ENCODE measurements at regions not wholly inside any gene's neighbourhood (a gene's known extent, or its start where the extent isn't known, plus 50 kb on each side); places are given as distances from the start of the nearest gene placed in this dataset.

DNA sequence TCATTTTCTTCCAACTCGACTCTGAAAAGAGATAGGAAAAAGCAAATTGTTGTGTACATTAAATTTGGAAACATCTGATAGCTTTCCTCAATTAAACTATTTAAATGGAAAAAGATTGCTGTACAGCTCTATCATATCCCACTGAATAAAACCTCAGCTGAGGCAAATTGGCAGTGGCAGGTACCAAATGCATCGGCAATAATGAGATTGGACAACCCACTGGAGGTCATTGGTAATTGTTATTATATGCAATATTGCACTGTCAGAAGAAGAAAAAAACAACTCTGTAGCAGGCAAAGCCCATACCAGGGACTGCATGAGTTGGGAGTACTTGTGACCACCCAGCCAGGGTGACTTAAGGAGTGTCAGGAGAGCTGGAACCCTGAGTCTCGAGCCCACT is 291.6 kb upstream of the SKOR2 start:
- no peak for DNase-seq (ENCODE audit: low read depth)

DNA sequence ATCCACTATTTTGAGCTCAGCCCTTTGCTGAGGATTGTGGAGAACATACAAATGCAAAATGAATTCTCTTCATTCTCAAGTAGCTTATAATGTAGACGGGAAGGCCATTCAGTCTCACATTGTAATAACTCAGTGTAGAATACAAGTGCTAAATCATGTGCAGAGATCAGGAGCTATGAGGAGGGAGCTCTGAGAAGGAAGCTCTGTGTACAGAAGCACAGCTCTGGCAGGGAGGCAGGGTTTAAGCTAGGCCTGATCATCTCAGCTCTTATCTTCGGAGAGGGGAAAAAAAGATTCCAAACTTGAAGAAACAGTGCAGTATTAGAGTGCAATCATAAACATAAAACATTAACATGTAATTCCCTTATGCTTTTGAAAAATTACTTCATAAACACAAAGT is 291.1 kb upstream of the SKOR2 start:
- no peak for DNase-seq (ENCODE audit: low read depth)

DNA sequence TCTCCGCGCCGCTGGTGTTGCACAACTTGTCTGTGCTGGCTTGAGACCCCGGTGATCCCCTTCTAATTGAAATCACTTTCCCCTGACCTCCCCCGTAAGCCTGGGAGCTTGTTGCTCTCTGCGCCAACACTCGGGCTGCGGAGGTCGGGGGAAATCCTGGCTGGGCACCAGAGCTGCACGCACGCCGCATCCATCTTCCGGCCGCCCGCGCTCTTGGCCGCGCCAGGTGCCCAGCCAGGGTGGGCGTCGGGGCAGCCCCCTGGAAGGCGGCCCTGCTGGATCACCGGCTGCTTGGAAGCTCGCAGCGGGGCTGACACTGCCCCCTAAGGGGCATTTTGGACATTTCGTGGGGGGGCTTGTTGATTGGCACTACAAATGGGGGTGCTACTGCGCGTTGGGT is 280.3 kb upstream of the SKOR2 start:
- no peak for DNase-seq (ENCODE audit: low read depth)

DNA sequence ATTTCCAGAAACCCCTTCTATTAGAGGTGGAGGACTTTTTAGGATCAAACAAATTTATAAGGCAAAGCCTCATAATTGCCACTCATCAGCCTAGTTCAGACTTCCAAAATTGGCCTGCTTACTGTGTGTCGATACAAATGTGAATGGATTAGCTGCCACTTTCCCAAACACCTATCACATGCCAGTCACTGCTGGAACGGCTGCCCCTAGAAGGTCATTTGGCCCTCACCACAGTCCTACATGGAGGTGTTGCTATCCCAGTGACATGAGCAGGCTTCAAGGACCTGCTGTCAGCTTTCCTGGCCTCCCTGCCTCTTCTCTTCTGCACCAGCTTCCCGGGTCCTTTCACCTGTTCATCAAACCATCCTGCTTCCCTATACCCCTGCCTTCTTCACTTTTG is 279.2 kb upstream of the SKOR2 start:
- DNase-seq (ENCODE audit: low read depth) = no peak

DNA sequence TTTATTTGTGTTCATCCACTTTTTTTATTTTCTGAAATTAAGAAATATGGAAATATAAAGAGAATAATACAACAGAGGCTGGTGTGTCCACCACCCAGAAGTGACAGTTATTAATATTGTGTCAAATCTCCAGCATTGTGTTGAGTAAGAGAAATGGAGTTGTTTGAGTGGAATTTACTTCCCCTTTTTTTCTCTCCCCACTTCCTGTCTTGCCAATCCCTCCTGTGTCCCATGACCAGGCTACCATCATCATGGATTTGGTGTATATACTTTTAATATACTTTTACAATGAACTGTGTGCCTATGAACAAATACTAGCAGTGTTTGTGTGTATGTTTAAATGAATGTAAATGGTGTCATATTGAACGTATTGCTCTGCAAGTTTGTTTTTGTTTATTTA is 276.9 kb upstream of the SKOR2 start:
- no peak for DNase-seq (ENCODE audit: low read depth)

DNA sequence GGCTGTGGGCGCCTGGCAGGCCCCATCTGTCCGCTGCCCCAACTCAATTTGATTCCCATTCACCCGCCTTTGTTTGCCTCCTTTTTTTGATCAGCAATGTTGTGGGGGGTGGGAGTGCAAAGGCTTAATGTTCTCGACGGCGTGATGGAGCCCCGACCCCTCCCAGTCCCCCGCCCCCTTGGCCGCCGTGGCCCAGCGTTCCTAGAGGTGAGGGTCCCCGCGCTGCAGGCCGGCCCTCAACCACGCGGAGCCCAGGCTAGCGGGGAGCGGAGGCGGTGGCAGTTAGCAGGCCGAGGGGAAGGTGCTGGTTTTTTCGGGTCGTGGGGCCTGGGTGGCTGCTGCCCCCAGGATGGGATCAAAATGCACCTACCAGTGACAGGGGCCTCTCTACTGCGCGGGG is 274.7 kb upstream of the SKOR2 start:
- DNase-seq (ENCODE audit: low read depth) = no peak

DNA sequence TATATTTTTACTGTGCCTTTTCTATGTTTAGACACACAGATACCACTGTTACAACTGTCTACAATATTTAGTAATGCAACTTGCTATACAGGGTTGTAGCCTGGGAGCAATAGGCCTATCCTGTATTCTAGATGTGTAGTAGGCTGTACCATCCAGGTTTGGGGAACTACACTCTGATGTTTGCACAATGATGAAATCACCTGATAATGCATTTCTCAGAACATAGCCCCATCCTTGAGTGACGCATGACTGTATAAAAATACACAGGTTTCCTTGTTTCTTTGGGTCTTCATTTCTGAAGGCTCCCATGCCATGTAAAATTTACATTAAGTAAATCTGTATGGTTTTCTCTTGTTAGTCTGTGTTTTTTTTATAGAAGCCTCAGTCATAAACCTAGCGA is 270.9 kb upstream of the SKOR2 start:
- no peak for DNase-seq (ENCODE audit: low read depth)

DNA sequence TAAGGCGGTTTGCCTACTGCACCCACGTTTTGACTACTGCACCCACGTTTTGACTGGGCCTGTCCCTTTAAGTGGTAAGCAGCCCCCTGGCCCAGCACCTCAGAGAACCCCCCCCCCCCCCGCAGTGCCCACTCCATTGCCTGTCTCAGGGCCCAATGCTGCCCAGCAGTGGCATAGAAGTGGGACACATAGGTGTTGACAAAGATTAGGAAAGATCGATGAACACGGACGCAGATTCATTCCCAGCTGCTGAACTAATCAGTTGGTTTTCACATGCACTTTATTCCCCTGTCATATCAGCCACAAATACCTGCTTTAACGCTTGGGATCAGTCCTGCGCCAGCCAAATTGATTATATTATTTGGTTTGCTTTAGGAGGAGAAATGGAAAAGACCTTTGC is 268.8 kb upstream of the SKOR2 start:
- no peak for DNase-seq (ENCODE audit: low read depth)

DNA sequence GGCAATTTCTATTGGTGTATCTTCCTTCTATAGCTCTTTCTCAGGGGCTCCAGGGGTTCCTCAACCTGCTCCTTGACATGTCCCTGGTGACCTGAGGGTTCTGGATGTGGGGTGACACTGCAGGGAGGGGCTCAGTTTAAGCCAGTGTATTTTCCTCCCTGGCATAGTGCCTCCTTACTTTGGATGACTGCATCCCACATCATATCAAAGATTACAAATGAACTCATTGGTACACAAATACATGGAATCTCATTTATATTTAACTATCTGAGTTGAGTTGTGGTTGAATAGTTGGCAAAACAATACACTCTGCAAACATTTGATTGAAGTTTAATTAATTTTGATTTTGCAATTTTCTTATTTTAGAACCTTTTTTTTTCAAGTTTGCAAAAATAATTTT is 268.2 kb upstream of the SKOR2 start:
- DNase-seq (ENCODE audit: low read depth) = no peak

DNA sequence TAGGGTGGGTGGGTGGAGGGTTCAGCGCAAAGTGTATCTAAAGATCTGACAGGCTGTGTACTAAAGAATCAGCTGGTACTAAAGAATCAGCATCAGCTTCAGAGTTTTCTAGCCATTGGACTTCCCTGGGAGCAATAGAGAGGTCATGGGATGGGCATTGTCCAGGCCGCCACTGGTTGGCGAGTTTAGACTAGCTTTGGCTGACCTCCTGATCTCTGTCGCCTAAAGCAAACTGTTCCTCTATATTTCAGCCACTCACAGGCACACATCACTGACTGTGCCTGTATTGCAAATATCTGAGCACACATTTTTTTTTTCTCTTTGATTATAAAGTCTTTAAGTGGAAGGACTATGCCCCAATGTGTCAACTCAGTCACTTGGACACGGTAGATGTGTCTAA is 267.8 kb upstream of the SKOR2 start:
- no peak for DNase-seq (ENCODE audit: low read depth)

DNA sequence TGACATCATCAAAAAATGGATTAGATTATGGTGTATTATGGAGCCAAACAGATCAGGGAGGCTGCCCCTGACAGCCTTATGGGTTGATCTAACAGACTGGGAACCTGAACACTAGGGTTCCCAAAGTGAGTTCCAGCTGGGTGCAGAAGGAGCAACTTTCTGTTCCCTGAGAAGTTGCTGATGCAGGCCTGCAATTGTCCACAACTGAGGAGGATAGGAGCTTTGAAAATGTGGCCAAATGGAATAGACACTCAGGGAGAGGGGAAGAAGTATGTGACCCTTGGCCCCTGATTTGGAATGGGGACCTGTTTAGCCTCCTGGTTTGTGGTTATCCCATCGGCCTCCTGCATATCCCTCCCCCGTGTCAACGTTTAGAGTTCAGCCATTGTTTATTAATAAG is 262.2 kb upstream of the SKOR2 start:
- no peak for DNase-seq (ENCODE audit: low read depth)

DNA sequence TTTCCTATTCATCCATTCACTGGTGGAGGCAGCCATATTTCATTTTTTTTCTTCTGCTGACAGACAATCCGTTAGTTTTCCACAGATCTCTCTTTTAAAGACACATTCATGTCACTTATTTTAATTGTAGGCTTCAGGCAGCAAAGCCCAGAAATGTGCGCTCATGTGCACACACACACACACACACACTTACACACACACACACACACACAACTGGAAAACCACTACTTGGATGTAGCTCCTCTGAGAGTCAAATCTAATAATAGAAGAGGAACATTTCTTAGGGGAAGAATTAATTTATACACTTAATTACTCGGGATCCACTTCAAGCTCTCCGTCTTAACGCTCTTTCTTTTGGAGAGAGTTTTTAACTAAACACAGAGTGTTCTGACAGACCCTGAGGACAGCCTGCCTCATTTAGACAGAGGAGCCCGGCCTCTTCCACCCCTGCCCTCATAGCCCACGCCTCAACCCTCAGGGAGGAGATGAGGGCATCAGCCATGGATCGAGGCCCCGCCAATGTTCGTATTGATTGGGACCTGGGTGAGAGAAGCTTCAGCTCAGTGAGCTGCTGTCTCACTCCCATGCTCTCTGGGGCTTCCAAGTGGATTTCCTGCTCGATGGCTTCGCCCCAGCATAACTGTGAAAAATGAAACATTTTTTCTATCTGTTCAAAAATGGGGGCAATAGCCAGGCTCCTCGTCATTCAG is 261.4 kb upstream of the SKOR2 start:
- DNase-seq (ENCODE audit: low read depth) = no peak

DNA sequence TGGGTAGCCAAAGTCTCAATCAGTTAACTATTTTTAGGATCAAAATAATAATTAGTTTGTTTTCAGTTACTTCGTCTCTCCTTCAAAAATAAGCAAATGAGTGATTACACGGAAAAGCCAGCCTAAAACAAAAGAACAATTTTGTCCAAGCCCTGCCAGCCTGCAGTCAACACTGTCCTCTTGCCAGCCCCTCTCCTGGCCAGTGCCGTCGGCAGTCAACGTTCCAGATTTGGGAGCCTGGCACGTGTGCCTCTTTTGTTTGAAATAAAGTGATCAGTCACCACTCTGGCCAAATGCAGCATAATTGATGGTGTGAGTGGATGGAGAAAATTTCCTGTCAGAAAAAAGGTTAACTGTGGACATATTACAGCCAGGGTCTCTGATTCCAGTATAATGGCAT is 260.6 kb upstream of the SKOR2 start:
- no peak for DNase-seq (ENCODE audit: low read depth)

DNA sequence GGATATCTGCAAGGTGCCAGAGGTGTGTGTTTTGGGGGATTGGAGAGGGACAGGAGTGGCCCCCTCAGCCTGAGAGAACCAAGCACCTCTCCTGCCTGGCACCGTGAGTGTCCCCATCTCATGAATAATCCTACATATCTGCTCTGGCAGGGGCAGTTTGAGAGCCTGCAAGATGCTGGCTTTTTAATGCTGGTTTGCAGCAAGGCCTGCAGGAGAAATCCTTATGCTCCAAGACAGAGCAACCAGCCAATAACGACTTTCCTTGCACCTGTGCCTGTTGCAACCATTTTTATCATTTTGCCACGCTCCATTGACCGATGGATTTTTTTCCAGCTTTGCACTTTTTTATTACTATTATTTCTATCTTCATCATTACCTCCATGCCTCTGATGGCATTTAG is 259.4 kb upstream of the SKOR2 start:
- DNase-seq (ENCODE audit: low read depth) = no peak

DNA sequence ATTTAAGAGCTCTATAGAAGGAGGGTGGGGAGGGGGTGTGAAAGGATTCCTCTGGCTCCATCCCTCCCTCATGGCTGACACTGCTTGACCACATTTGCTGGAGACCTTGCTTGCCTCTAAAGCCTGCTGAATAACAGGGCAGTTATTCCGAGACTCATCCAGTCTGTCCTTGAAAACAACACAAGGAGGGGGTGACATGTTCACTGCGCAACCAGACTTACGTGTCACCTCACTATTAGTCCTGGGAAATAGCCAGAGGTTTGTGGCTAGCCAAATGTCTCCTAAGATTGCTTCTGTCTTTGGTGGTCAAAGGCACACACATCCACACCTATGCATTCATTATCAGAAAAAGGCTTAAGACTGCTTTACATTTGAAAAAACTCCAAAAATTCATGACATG is 256.2 kb upstream of the SKOR2 start:
- DNase-seq (ENCODE audit: low read depth) = no peak

DNA sequence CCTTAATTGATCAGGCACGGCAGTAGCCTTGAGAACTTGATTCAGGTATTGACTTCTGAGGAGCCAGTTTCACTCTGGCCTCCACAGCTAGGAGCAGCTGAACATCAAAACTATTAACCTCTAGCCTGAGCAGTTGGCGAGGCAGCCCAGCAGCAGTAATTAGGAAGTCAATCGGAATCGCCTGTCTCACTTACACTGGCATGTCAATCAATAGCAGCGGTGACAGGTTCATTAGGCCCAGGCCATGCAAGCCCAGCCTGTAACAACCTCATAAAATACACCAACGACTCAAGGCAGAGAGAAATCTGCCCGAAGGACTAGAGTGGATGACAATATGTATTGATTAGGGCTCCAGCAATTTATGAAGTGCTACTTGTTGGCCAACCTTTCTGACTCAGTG is 255.4 kb upstream of the SKOR2 start:
- no peak for DNase-seq (ENCODE audit: low read depth)

DNA sequence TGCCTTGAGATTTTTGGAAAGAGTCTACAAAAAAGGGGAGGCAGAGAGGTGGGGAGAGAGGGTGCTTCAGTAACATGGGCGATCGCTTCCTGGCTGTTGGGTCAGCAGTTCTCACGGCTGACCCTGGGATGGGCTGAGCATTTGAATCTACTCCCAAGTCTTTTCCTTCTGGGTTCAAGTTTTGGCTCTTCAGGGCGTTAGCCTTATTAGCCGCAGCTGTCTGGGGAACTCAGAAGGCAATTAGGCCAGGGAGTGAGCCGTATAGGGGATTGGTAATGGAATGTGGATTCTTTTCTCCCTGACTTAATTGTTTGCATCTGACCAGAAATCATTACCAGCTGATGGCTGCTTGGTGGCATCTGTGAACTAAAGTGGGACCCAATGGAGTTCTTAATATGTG is 250.5 kb upstream of the SKOR2 start:
- no peak for DNase-seq (ENCODE audit: low read depth)

DNA sequence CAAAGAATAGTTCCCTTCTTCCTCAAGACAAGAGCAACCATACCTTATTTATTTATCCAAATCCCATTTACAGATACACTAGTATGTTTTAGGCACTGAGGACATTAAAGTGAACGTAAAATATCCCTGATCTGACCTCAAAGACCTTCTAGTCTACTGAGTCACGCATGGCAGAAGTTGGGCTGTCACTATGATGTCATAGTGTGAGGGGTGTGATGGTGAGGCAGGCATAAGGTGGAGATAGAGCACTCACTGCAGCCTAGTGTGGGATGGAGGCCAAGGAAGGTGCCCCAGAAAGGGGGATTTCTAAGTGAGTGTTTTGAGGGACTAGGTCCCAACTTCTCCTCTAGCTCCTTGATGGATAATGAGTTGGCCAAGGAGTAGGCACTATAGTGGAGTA is 249.5 kb upstream of the SKOR2 start:
- no peak for DNase-seq (ENCODE audit: low read depth)

DNA sequence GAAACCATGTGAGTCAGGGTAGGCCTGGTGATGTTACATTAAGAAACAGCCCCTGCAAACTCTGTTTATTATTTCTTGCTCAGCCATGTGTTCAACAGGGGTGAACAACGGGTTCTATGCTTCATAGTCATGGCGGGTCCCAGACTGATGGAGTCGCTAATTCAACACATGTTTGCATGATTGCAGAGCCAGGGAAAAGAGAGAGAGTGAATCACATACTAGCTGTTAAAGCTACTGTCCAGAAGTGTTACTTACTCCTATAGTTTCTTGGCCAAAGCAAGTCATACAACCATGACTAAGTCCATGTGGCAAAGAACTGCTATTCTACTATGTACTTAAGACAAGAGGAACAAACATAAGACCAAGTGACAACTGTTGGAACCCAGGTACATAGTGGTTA is 241.2 kb upstream of the SKOR2 start:
- DNase-seq (ENCODE audit: low read depth) = no peak

DNA sequence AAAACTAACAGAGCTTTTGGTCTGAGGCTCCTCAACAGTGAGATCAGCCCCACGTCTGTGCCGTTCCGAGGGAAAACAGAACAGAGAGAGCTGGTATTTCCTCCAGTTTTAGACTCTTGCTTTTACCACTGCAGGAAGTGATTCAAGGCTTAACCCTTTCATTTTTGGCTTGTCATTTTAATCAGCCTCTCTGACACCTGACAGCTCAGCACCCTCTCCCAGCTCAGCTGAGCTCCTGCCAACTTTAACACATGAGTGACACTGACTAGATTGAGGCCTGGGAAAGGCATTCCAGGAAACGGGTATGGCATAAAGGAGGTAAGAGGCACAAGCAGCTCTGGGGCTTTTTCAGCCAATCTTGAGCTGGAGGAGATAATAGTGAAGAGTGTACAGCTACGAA is 239.4 kb upstream of the SKOR2 start:
- no peak for DNase-seq (ENCODE audit: low read depth)

DNA sequence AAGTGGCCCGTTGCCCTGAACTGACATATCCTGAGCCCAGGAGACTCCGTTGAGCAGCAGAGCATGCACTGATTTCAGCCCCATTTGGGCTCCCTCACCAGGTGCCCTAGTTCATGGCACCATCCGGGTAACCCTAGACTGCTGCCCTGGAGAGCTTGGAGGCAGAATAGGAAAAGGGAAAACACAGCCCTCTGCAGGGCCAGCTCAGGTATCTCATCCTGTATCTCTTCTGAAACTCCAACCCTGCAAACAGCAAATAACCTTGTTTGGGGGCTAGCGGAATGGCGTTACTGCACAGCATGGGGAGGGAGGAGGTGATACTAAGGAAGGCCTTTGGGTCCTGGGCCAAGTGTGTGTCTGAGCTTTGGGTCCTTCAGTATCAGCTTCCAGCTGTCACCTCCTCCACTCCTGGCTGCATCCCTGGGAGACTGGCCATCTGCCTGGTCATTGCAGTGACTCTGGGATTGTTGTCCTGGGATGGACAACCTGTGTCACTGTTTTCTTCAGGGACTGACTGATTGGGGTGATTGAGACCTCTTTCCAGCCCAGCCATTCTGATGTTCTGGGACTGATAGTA is 233.8 kb upstream of the SKOR2 start:
- DNase-seq (ENCODE audit: low read depth) = no peak

DNA sequence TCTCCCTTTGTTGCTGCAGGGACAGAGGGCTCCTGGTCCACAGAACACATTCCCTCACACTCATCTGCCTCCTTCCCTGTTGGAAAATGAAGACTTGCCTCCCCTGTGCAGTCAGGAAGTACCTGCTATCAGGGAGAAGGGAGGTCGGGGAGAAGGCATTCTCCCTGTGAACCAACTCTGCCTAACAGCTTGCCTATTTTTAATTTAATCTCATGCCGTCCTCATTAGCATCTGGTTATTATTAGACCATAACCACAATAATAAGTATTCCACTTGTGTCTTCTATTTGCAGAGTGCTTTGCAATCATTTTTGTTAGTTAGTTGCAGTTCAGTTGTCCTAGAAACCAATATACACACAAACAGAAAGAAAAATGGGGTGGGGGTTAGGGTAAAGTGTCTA is 232.6 kb upstream of the SKOR2 start:
- no peak for DNase-seq (ENCODE audit: low read depth)

DNA sequence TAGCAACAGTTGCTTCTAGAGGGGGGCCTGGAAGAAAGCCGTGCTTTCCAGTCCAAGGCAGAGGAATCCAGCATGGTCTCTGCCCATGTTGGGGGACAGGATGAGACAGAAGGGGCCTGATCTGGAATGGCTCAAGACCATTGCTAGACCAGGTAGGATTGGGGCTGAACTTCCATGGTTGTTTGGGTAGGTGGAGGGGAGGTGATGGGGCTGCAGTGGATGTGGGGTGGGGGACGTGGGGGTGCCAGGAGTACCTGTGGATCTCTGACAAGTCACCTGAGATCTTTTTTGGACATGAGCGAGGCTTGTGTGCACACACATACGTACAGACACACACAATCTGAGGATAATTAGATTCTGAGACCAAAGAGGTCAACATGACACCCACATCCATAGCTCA is 228.7 kb upstream of the SKOR2 start:
- no peak for DNase-seq (ENCODE audit: low read depth)

DNA sequence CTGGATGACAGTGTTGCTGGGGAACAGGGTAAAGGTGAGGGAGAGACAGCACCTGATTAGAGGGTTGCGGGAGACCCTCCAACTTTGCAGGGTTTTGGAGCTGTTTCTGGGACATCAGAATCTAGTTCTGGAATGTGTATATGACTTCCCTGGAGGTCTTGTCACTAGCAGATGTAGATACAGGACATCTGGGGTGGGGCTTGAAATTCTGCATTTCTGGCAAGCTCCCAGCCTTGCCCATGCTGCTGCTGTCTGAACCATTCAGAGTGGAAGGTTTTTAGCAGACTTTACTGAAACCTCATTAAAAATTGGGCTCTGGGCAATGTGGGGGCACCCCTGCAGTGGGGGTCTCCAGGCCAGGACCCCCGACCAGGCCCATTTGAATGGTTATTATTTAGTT is 220.3 kb upstream of the SKOR2 start:
- no peak for DNase-seq (ENCODE audit: low read depth)

DNA sequence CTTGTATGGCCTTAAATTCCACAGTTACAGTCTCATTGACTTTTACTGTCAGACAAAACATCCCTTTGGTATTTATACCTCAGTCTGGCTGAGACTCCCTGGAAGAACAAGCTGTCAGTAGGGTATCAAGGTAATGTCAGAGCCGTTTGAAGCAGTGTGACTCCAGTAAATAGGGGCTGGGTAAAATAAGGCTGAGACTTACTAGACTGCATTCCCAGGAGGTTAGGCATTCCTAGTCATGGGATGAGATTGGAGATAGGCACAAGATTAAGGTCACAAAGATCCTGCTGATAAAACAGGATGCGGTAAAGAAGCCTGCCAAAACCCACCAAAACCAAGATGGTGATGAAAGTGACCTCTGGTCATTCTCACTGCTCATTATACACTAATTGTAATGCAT is 219.5 kb upstream of the SKOR2 start:
- DNase-seq (ENCODE audit: low read depth) = no peak
